ENCODE measurements at regions not wholly inside any gene's neighbourhood (a gene's known extent, or its start where the extent isn't known, plus 50 kb on each side); places are given as distances from the start of the nearest gene placed in this dataset.

DNA sequence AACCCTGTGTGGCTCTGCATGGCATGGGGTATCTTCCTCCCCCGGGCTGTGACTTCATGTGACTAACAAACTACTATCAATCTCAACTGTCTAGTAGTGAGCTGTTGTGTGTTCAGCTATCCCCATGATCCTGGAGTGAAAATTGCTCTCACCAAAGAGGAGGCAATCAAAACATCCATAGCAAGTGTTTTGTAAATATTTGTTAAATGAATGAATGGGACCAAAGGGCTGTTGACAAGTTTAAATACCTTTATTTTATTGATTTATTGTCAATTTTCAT, 138.1 kb upstream of the CPM start:
- no peak for DNase-seq (ENCODE audit: low spot score in 2 of 2)
- intact Hi-C loops (cut with DNase I; ENCODE audit: low total_unique reads): loop anchor here (5.0 kb wide), 1 partner anchor 209 kb away; no protein-coding TSS in a partner anchor
- TF ChIP-seq POLR2A (IDR thresholded peaks at IDR 0.05): no peak
- TF ChIP-seq, protein P1, sequence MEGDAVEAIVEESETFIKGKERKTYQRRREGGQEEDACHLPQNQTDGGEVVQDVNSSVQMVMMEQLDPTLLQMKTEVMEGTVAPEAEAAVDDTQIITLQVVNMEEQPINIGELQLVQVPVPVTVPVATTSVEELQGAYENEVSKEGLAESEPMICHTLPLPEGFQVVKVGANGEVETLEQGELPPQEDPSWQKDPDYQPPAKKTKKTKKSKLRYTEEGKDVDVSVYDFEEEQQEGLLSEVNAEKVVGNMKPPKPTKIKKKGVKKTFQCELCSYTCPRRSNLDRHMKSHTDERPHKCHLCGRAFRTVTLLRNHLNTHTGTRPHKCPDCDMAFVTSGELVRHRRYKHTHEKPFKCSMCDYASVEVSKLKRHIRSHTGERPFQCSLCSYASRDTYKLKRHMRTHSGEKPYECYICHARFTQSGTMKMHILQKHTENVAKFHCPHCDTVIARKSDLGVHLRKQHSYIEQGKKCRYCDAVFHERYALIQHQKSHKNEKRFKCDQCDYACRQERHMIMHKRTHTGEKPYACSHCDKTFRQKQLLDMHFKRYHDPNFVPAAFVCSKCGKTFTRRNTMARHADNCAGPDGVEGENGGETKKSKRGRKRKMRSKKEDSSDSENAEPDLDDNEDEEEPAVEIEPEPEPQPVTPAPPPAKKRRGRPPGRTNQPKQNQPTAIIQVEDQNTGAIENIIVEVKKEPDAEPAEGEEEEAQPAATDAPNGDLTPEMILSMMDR (IDR thresholded peaks at IDR 0.05): no peak
- H3K4me3 ChIP-seq (ENCODE audit: low read depth, poor library complexity, severe bottlenecking): no peak overlapping the region
- WGBS, 2 donors: 75 to 77% methylated on average over 1 of the region's 1 CpG

- no peak overlapping the region for H3K4me3 ChIP-seq (ENCODE audit: low read depth, poor library complexity, severe bottlenecking)
- intact Hi-C loops (cut with DNase I; ENCODE audit: low total_unique reads): loop anchor here (5.0 kb wide), 1 partner anchor 211 kb away; no protein-coding TSS in a partner anchor
- TF ChIP-seq, protein P1 (IDR thresholded peaks at IDR 0.05): no peak
- TF ChIP-seq POLR2A (IDR thresholded peaks at IDR 0.05): no peak
- no peak for DNase-seq (ENCODE audit: low spot score in 2 of 2)
Measured at GRCh38 chr12:69073035-69073434, 140.1 kb upstream of the CPM start.

- no peak overlapping the region for H3K4me3 ChIP-seq (ENCODE audit: low read depth, poor library complexity, severe bottlenecking)
- WGBS, 2 donors: 59 to 61% methylated on average over 5 of the region's 5 CpGs
- intact Hi-C loops (cut with DNase I; ENCODE audit: low total_unique reads): loop anchor here (5.0 kb wide), 1 partner anchor 212 kb away; no protein-coding TSS in a partner anchor
- TF ChIP-seq, protein P1 (IDR thresholded peaks at IDR 0.05): no peak
- TF ChIP-seq POLR2A (IDR thresholded peaks at IDR 0.05): no peak
- DNase-seq (ENCODE audit: low spot score in 2 of 2): no peak
Measured at GRCh38 chr12:69074556-69075349, 141.8 kb upstream of the CPM start.

GRCh38 chr12:69083689-69084088, 150.7 kb upstream of the CPM start:
- 71 to 86% methylated on average over 5 of the region's 5 CpGs for WGBS, 2 donors
- intact Hi-C loops (cut with DNase I; ENCODE audit: low total_unique reads): no loop called here
- no peak overlapping the region for H3K4me3 ChIP-seq (ENCODE audit: low read depth, poor library complexity, severe bottlenecking)
- no peak for TF ChIP-seq POLR2A (IDR thresholded peaks at IDR 0.05)
- TF ChIP-seq, protein P1 (IDR thresholded peaks at IDR 0.05): no peak
- no peak for DNase-seq (ENCODE audit: low spot score in 2 of 2)

GRCh38 chr12:69084816-69085378, 151.9 kb upstream of the CPM start:
- H3K4me3 ChIP-seq (ENCODE audit: low read depth, poor library complexity, severe bottlenecking): no peak overlapping the region
- intact Hi-C loops (cut with DNase I; ENCODE audit: low total_unique reads): no loop called here
- TF ChIP-seq, protein P1 (IDR thresholded peaks at IDR 0.05): no peak
- TF ChIP-seq POLR2A (IDR thresholded peaks at IDR 0.05): no peak
- DNase-seq (ENCODE audit: low spot score in 2 of 2): no peak

Measured in lower leg skin (tissue), 4 donors.